ENCODE measurements at regions not wholly inside any gene's neighbourhood (a gene's known extent, or its start where the extent isn't known, plus 50 kb on each side); places are given as distances from the start of the nearest gene placed in this dataset.
"Not testable (repeated sequence)": the region's sequence is repeated elsewhere in the genome, so short reads cannot be mapped to it uniquely, and the experiment has no call there.

- Histone ChIP-seq H3K27me3 (ENCODE audit: insufficient read depth, low read depth, severe bottlenecking) (no peaks in the 10 kb centered on the region), H3K9me3 (ENCODE audit: severe bottlenecking) (no peaks in the 10 kb centered on the region), H3K4me3 (ENCODE audit: low read depth, low read length) (no peak overlapping the region), H3K27ac (no peak overlapping the region), H3K36me3 (no peaks in the 10 kb centered on the region)
- DNase-seq: no peak
- TF ChIP-seq CTCF (IDR thresholded peaks at IDR 0.05; ENCODE audit: low read depth, low read length): no peak
These were observed 109.8 kb downstream of the HMHB1 start for GRCh38 chr5:143921525-143922311.

- DNase-seq: no peak
- H3K27ac ChIP-seq: no peak overlapping the region
- no peaks in the 10 kb centered on the region for H3K36me3 ChIP-seq
These were observed 110.8 kb downstream of the HMHB1 start for GRCh38 chr5:143922718-143923117.

GRCh38 chr5:143923634-143924266 lies 111.8 kb downstream of the HMHB1 start:
- no peak for TF ChIP-seq CTCF (IDR thresholded peaks at IDR 0.05; ENCODE audit: low read depth, low read length)
- Histone ChIP-seq H3K4me3 (ENCODE audit: low read depth, low read length) (no peak overlapping the region), H3K27ac (no peak overlapping the region), H3K27me3 (ENCODE audit: insufficient read depth, low read depth, severe bottlenecking) (no peaks in the 10 kb centered on the region), H3K36me3 (no peaks in the 10 kb centered on the region), H3K9me3 (ENCODE audit: severe bottlenecking) (no peaks in the 10 kb centered on the region)
- no peak for DNase-seq

More at GRCh38 chr5:143922718-143923117, 110.8 kb downstream of the HMHB1 start:
- no peaks in the 10 kb centered on the region for H3K27me3 ChIP-seq (ENCODE audit: insufficient read depth, low read depth, severe bottlenecking)
- H3K4me3 ChIP-seq (ENCODE audit: low read depth, low read length): no peak overlapping the region
- no peaks in the 10 kb centered on the region for H3K9me3 ChIP-seq (ENCODE audit: severe bottlenecking)
- TF ChIP-seq CTCF (IDR thresholded peaks at IDR 0.05; ENCODE audit: low read depth, low read length): no peak

- H3K9me3 ChIP-seq (ENCODE audit: severe bottlenecking): no peaks in the 10 kb centered on the region
- no peak for TF ChIP-seq CTCF (IDR thresholded peaks at IDR 0.05; ENCODE audit: low read depth, low read length)
- no peak for DNase-seq
- H3K27me3 ChIP-seq (ENCODE audit: insufficient read depth, low read depth, severe bottlenecking): no peaks in the 10 kb centered on the region
- H3K27ac ChIP-seq: no peak overlapping the region
- H3K4me3 ChIP-seq (ENCODE audit: low read depth, low read length): no peak overlapping the region
- no peaks in the 10 kb centered on the region for H3K36me3 ChIP-seq
These were observed 112.5 kb downstream of the HMHB1 start for GRCh38 chr5:143924311-143924978.

- DNase-seq; H3K27me3 ChIP-seq (ENCODE audit: insufficient read depth, low read depth, severe bottlenecking); H3K36me3 ChIP-seq; H3K4me3 ChIP-seq (ENCODE audit: low read depth, low read length); H3K27ac ChIP-seq; H3K9me3 ChIP-seq (ENCODE audit: severe bottlenecking): not testable (repeated sequence)
These were observed 113.0 kb downstream of the HMHB1 start for GRCh38 chr5:143924979-143925325.

- Histone ChIP-seq H3K4me3 (ENCODE audit: low read depth, low read length) (no peak overlapping the region), H3K9me3 (ENCODE audit: severe bottlenecking) (no peaks in the 10 kb centered on the region), H3K27me3 (ENCODE audit: insufficient read depth, low read depth, severe bottlenecking) (no peaks in the 10 kb centered on the region), H3K27ac (no peak overlapping the region), H3K36me3 (no peaks in the 10 kb centered on the region)
- no peak for TF ChIP-seq CTCF (IDR thresholded peaks at IDR 0.05; ENCODE audit: low read depth, low read length)
- no peak for DNase-seq
These were observed 117.5 kb downstream of the HMHB1 start for GRCh38 chr5:143929486-143929885.

Data from WERI-Rb-1 (cell line).